Nephron (organoid): ENCODE measurements at regions not wholly inside any gene's neighbourhood (a gene's known extent, or its start where the extent isn't known, plus 50 kb on each side); places are given as distances from the start of the nearest gene placed in this dataset.

Experiments used
- H3K27ac Mint-ChIP-seq, 3 experiments: 2 replicates each; pipeline ENCODE4 v1.8.0; 2020; ENCODE audit warnings: mixed read lengths in 3 of 3, mild to moderate bottlenecking in 2 of 3, moderate library complexity in 1 of 3
- H3K27me3 Mint-ChIP-seq: 2 replicates; pipeline ENCODE4 v1.8.0; 2021; ENCODE audit warnings: low read depth, mild to moderate bottlenecking, moderate library complexity, mixed read lengths
- H3K36me3 Mint-ChIP-seq: 2 replicates; pipeline ENCODE4 v1.8.0; 2020; ENCODE audit warnings: low read depth, mixed read lengths
- H3K4me1 Mint-ChIP-seq: 2 replicates; pipeline ENCODE4 v1.8.0; 2020; ENCODE audit warnings: mixed read lengths
- H3K4me3 Mint-ChIP-seq, 3 experiments: 2 replicates each; pipeline ENCODE4 v1.8.0; 2020; ENCODE audit warnings: mild to moderate bottlenecking in 3 of 3, mixed read lengths in 3 of 3, moderate library complexity in 2 of 3
- H3K9me3 Mint-ChIP-seq: 2 replicates; pipeline ENCODE4 v1.8.0; 2020; ENCODE audit warnings: mixed read lengths
- CTCF ChIP-seq, 3 experiments: fragments of 200-600 bp; sonication (generic); IDR thresholded peaks; one replicate each; pipeline ENCODE4 v1.5.0; 2021; ENCODE audit warnings: antibody characterized with exemption in 3 of 3; ENCODE audit not compliant: unreplicated experiment in 3 of 3

GRCh38 chr9:120258096-120258495 is 321.9 kb downstream of the CDK5RAP2 start:
- H3K27me3 Mint-ChIP-seq: peaks cover 12% of the 10 kb centered on the region
- H3K4me3 Mint-ChIP-seq: no peak overlapping the region
- H3K4me1 Mint-ChIP-seq: no peaks in the 10 kb centered on the region
- H3K27ac Mint-ChIP-seq: no peak overlapping the region
- no peak for TF ChIP-seq CTCF (IDR thresholded peaks at IDR 0.05; ENCODE audit: unreplicated experiment in 3 of 3)
- no peaks in the 10 kb centered on the region for H3K9me3 Mint-ChIP-seq
- no peaks in the 10 kb centered on the region for H3K36me3 Mint-ChIP-seq

- H3K36me3 Mint-ChIP-seq: no peaks in the 10 kb centered on the region
- no peaks in the 10 kb centered on the region for H3K9me3 Mint-ChIP-seq
- no peak for TF ChIP-seq CTCF (IDR thresholded peaks at IDR 0.05; ENCODE audit: unreplicated experiment in 3 of 3)
- H3K4me3 Mint-ChIP-seq: no peak overlapping the region
- no peak overlapping the region for H3K27ac Mint-ChIP-seq
- no peaks in the 10 kb centered on the region for H3K4me1 Mint-ChIP-seq
- H3K27me3 Mint-ChIP-seq: peaks cover 10% of the 10 kb centered on the region
Observed at GRCh38 chr9:120257483-120257882, 322.5 kb downstream of the CDK5RAP2 start.

GRCh38 chr9:120256146-120256545 is 323.8 kb downstream of the CDK5RAP2 start:
- Mint-ChIP-seq H3K4me1 (no peaks in the 10 kb centered on the region), H3K9me3 (no peaks in the 10 kb centered on the region), H3K36me3 (no peaks in the 10 kb centered on the region), H3K27ac (no peak overlapping the region), H3K27me3 (peaks cover 9% of the 10 kb centered on the region), H3K4me3 (no peak overlapping the region)
- no peak for TF ChIP-seq CTCF (IDR thresholded peaks at IDR 0.05; ENCODE audit: unreplicated experiment in 3 of 3)

- H3K4me1 Mint-ChIP-seq: no peaks in the 10 kb centered on the region
- H3K4me3 Mint-ChIP-seq: no peak overlapping the region
- no peak for TF ChIP-seq CTCF (IDR thresholded peaks at IDR 0.05; ENCODE audit: unreplicated experiment in 3 of 3)
- H3K9me3 Mint-ChIP-seq: no peaks in the 10 kb centered on the region
- H3K27me3 Mint-ChIP-seq: peaks cover 8% of the 10 kb centered on the region
- no peak overlapping the region for H3K27ac Mint-ChIP-seq
- H3K36me3 Mint-ChIP-seq: no peaks in the 10 kb centered on the region
Observed at GRCh38 chr9:120252248-120252647, 327.7 kb downstream of the CDK5RAP2 start.

GRCh38 chr9:120242116-120242811 is 337.7 kb downstream of the CDK5RAP2 start:
- Mint-ChIP-seq H3K27ac (no peak overlapping the region), H3K27me3 (no peaks in the 10 kb centered on the region), H3K4me3 (no peak overlapping the region), H3K9me3 (no peaks in the 10 kb centered on the region), H3K4me1 (no peaks in the 10 kb centered on the region), H3K36me3 (no peaks in the 10 kb centered on the region)
- TF ChIP-seq CTCF (IDR thresholded peaks at IDR 0.05; ENCODE audit: unreplicated experiment in 3 of 3): no peak

GRCh38 chr9:120236596-120236995 is 343.4 kb downstream of the CDK5RAP2 start:
- no peaks in the 10 kb centered on the region for H3K36me3 Mint-ChIP-seq
- no peak for TF ChIP-seq CTCF (IDR thresholded peaks at IDR 0.05; ENCODE audit: unreplicated experiment in 3 of 3)
- no peak overlapping the region for H3K4me3 Mint-ChIP-seq
- no peaks in the 10 kb centered on the region for H3K27me3 Mint-ChIP-seq
- H3K27ac Mint-ChIP-seq: no peak overlapping the region
- no peaks in the 10 kb centered on the region for H3K9me3 Mint-ChIP-seq
- peaks cover 4% of the 10 kb centered on the region for H3K4me1 Mint-ChIP-seq
